ENCODE measurements at regions not wholly inside any gene's neighbourhood (a gene's known extent, or its start where the extent isn't known, plus 50 kb on each side); places are given as distances from the start of the nearest gene placed in this dataset.
"Not testable (repeated sequence)": the region's sequence is repeated elsewhere in the genome, so short reads cannot be mapped to it uniquely, and the experiment has no call there.

GRCh38 chr3:66552846-66553245 lies 52.0 kb upstream of the LRIG1 start:
- DNase-seq (ENCODE audit: low read depth, low spot score) = no peak

- no peak for DNase-seq (ENCODE audit: low read depth, low spot score)
These were observed 52.8 kb upstream of the LRIG1 start for GRCh38 chr3:66553441-66554113.

GRCh38 chr3:66554178-66554577 lies 53.4 kb upstream of the LRIG1 start:
- no peak for DNase-seq (ENCODE audit: low read depth, low spot score)

- no peak for DNase-seq (ENCODE audit: low read depth, low spot score)
These were observed 54.5 kb upstream of the LRIG1 start for GRCh38 chr3:66555214-66555844.

- no peak for DNase-seq (ENCODE audit: low read depth, low spot score)
These were observed 56.3 kb upstream of the LRIG1 start for GRCh38 chr3:66557170-66557569.

GRCh38 chr3:66559924-66560323 lies 59.1 kb upstream of the LRIG1 start:
- not testable (repeated sequence) for DNase-seq (ENCODE audit: low read depth, low spot score)

- DNase-seq (ENCODE audit: low read depth, low spot score) = no peak
These were observed 60.5 kb upstream of the LRIG1 start for GRCh38 chr3:66561367-66561766.

GRCh38 chr3:66565301-66565700 lies 64.5 kb upstream of the LRIG1 start:
- no peak for DNase-seq (ENCODE audit: low read depth, low spot score)

- DNase-seq (ENCODE audit: low read depth, low spot score) = peak; percentile 53
These were observed 66.3 kb upstream of the LRIG1 start for GRCh38 chr3:66567077-66567476.

GRCh38 chr3:66572090-66572675 lies 71.4 kb upstream of the LRIG1 start:
- DNase-seq (ENCODE audit: low read depth, low spot score) = no peak

GRCh38 chr3:66572938-66573710 lies 72.3 kb upstream of the LRIG1 start:
- DNase-seq (ENCODE audit: low read depth, low spot score) = no peak

- no peak for DNase-seq (ENCODE audit: low read depth, low spot score)
These were observed 73.3 kb upstream of the LRIG1 start for GRCh38 chr3:66574091-66574490.

- DNase-seq (ENCODE audit: low read depth, low spot score) = no peak
These were observed 76.8 kb upstream of the LRIG1 start for GRCh38 chr3:66577426-66578203.

GRCh38 chr3:66581256-66581655 lies 80.4 kb upstream of the LRIG1 start:
- no peak for DNase-seq (ENCODE audit: low read depth, low spot score)

- DNase-seq (ENCODE audit: low read depth, low spot score) = peak; percentile 70
These were observed 82.0 kb upstream of the LRIG1 start for GRCh38 chr3:66582721-66583423.

- no peak for DNase-seq (ENCODE audit: low read depth, low spot score)
These were observed 82.7 kb upstream of the LRIG1 start for GRCh38 chr3:66583424-66584040.

GRCh38 chr3:66585520-66586095 lies 84.8 kb upstream of the LRIG1 start:
- DNase-seq (ENCODE audit: low read depth, low spot score) = no peak

- DNase-seq (ENCODE audit: low read depth, low spot score) = no peak
These were observed 86.0 kb upstream of the LRIG1 start for GRCh38 chr3:66586853-66587252.

GRCh38 chr3:66588340-66588847 lies 87.6 kb upstream of the LRIG1 start:
- no peak for DNase-seq (ENCODE audit: low read depth, low spot score)

Data from smooth muscle cell of the brain vasculature (primary cell).